ENCODE measurements at regions not wholly inside any gene's neighbourhood (a gene's known extent, or its start where the extent isn't known, plus 50 kb on each side); places are given as distances from the start of the nearest gene placed in this dataset.

DNA sequence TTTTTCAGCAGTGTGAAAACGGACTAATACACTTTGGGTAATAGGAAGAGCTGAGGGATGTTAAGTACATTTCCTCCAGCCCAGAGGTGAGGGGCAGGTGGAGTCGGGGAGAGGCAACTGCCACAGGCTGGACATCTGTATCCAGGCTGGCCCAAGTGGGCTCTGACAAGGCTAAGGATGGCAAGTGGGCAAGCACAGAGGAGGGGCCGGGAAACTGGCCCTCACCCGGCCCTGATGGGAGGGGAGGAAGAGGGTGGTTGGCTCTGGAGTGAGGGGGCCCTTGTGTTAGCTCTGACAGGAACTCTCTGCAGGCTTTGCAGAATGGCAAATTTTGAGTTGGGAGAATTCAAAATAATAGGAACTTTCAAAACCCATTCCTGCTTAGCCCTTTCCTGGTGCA, 251.0 kb upstream of the TNRC6C start:
- H3F3A ChIP-seq (ENCODE audit: control insufficient read depth, insufficient read depth), result no peaks in the 10 kb centered on the region
- H3K4me3 ChIP-seq (ENCODE audit: low read length), result no peak overlapping the region
- no peaks in the 10 kb centered on the region for H3K36me3 ChIP-seq (ENCODE audit: control insufficient read depth, low read length)
- no peak overlapping the region for H3K27ac ChIP-seq (ENCODE audit: low read depth, low read length)
- TF ChIP-seq, protein P1, sequence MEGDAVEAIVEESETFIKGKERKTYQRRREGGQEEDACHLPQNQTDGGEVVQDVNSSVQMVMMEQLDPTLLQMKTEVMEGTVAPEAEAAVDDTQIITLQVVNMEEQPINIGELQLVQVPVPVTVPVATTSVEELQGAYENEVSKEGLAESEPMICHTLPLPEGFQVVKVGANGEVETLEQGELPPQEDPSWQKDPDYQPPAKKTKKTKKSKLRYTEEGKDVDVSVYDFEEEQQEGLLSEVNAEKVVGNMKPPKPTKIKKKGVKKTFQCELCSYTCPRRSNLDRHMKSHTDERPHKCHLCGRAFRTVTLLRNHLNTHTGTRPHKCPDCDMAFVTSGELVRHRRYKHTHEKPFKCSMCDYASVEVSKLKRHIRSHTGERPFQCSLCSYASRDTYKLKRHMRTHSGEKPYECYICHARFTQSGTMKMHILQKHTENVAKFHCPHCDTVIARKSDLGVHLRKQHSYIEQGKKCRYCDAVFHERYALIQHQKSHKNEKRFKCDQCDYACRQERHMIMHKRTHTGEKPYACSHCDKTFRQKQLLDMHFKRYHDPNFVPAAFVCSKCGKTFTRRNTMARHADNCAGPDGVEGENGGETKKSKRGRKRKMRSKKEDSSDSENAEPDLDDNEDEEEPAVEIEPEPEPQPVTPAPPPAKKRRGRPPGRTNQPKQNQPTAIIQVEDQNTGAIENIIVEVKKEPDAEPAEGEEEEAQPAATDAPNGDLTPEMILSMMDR (IDR thresholded peaks at IDR 0.05; ENCODE audit: low read depth, low read length, poor library complexity, severe bottlenecking), result no peak
- no peak for TF ChIP-seq EZH2phosphoT487 (IDR thresholded peaks at IDR 0.05; ENCODE audit: borderline replicate concordance, low read length)
- H3K4me2 ChIP-seq (ENCODE audit: low read length), result no peak overlapping the region
- H3K9me2 ChIP-seq (replicated peaks; ENCODE audit: control insufficient read depth, low read length), result no peaks in the 10 kb centered on the region
- no peaks in the 10 kb centered on the region for H4K20me1 ChIP-seq (ENCODE audit: control insufficient read depth, insufficient read depth, low read depth, low read length)
- H3K79me2 ChIP-seq (ENCODE audit: control insufficient read depth, low read length), result no peaks in the 10 kb centered on the region
- H3K4me1 ChIP-seq (ENCODE audit: control insufficient read depth, low read length), result no peaks in the 10 kb centered on the region
- H3K9me3 ChIP-seq (ENCODE audit: control insufficient read depth, insufficient read depth, low read length), result peaks cover 11% of the 10 kb centered on the region
- H3K27me3 ChIP-seq (ENCODE audit: control insufficient read depth, low read length), result peaks cover 40% of the 10 kb centered on the region

DNA sequence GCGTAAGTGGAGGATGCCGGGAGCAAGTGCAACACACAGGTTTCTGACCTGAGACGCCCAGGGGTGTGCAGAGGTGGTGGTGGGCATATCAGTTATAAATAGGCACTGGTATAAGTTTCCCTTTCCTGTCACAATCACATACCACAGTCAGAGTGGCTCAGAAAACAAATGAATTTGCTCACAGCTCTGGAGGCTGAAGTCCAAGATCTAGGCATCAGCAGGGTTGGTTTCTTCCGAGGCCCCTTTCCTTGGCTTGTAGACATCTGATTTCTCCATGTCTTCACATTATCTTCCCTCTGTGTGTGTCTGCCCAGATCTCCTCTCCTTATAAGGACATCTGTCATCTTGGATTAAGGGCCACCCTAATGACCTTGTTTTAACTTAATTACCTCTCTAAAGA, 250.5 kb upstream of the TNRC6C start:
- H3K9me3 ChIP-seq (ENCODE audit: control insufficient read depth, insufficient read depth, low read length), result peaks cover 10% of the 10 kb centered on the region; the same call in 1 of the 2 replicates
- H3K27ac ChIP-seq (ENCODE audit: low read depth, low read length), result no peak overlapping the region
- H3K9me2 ChIP-seq (replicated peaks; ENCODE audit: control insufficient read depth, low read length), result no peaks in the 10 kb centered on the region
- no peaks in the 10 kb centered on the region for H3K79me2 ChIP-seq (ENCODE audit: control insufficient read depth, low read length)
- TF ChIP-seq, protein P1 (IDR thresholded peaks at IDR 0.05; ENCODE audit: low read depth, low read length, poor library complexity, severe bottlenecking), result no peak
- no peak for TF ChIP-seq EZH2phosphoT487 (IDR thresholded peaks at IDR 0.05; ENCODE audit: borderline replicate concordance, low read length)
- H3K4me3 ChIP-seq (ENCODE audit: low read length), result no peak overlapping the region
- no peak overlapping the region for H3K4me2 ChIP-seq (ENCODE audit: low read length)
- H3K4me1 ChIP-seq (ENCODE audit: control insufficient read depth, low read length), result no peaks in the 10 kb centered on the region
- no peaks in the 10 kb centered on the region for H3F3A ChIP-seq (ENCODE audit: control insufficient read depth, insufficient read depth)
- peaks cover 41% of the 10 kb centered on the region for H3K27me3 ChIP-seq (ENCODE audit: control insufficient read depth, low read length)
- no peaks in the 10 kb centered on the region for H4K20me1 ChIP-seq (ENCODE audit: control insufficient read depth, insufficient read depth, low read depth, low read length)
- no peaks in the 10 kb centered on the region for H3K36me3 ChIP-seq (ENCODE audit: control insufficient read depth, low read length)

DNA sequence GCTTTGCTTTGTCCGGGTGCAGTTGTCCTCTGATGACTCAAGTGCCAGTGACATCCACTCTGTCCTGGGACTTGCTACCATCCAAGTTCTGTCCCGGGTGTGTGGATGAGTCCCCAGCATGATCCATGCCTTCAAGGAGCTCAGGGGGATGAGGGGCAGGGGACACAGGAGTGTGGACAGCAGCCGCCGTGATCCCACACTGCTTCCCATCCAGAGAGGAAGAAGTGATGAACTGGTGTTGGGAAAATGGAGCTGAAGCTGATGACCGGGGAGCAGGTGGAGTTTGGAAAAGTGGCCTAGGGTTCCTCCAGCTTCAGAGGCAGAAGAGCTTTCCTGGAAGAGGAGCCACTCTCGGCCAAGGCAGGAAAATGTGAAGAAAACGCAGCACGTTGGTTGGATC, 249.6 kb upstream of the TNRC6C start:
- no peaks in the 10 kb centered on the region for H4K20me1 ChIP-seq (ENCODE audit: control insufficient read depth, insufficient read depth, low read depth, low read length)
- H3K27ac ChIP-seq (ENCODE audit: low read depth, low read length), result no peak overlapping the region
- H3K9me2 ChIP-seq (replicated peaks; ENCODE audit: control insufficient read depth, low read length), result no peaks in the 10 kb centered on the region
- TF ChIP-seq, protein P1 (IDR thresholded peaks at IDR 0.05; ENCODE audit: low read depth, low read length, poor library complexity, severe bottlenecking), result no peak
- TF ChIP-seq EZH2phosphoT487 (IDR thresholded peaks at IDR 0.05; ENCODE audit: borderline replicate concordance, low read length), result no peak
- H3K4me2 ChIP-seq (ENCODE audit: low read length), result no peak overlapping the region
- no peaks in the 10 kb centered on the region for H3K36me3 ChIP-seq (ENCODE audit: control insufficient read depth, low read length)
- H3K4me3 ChIP-seq (ENCODE audit: low read length), result no peak overlapping the region
- no peaks in the 10 kb centered on the region for H3K79me2 ChIP-seq (ENCODE audit: control insufficient read depth, low read length)
- no peaks in the 10 kb centered on the region for H3F3A ChIP-seq (ENCODE audit: control insufficient read depth, insufficient read depth)
- peaks cover 42% of the 10 kb centered on the region for H3K27me3 ChIP-seq (ENCODE audit: control insufficient read depth, low read length)
- H3K9me3 ChIP-seq (ENCODE audit: control insufficient read depth, insufficient read depth, low read length), result peaks cover 5% of the 10 kb centered on the region; the same call in 1 of the 2 replicates
- H3K4me1 ChIP-seq (ENCODE audit: control insufficient read depth, low read length), result no peaks in the 10 kb centered on the region
